GM12892 (cell line): ENCODE measurements at regions not wholly inside any gene's neighbourhood (a gene's known extent, or its start where the extent isn't known, plus 50 kb on each side); places are given as distances from the start of the nearest gene placed in this dataset.

Experiments used
- POLR2A ChIP-seq: IDR thresholded peaks from 2 replicates; pipeline ENCODE4 v1.6.1; 2011; ENCODE audit warnings: low read depth, low read length, control low read depth
- POLR2AphosphoS5 ChIP-seq: IDR thresholded peaks from 2 replicates; pipeline ENCODE4 v1.6.1; 2011; ENCODE audit warnings: low read depth, low read length, control low read depth
- TAF1 ChIP-seq: IDR thresholded peaks from 2 replicates; pipeline ENCODE4 v1.6.1; 2011; ENCODE audit warnings: low read depth, mild to moderate bottlenecking, control low read depth, low read length, borderline replicate concordance

- TF ChIP-seq POLR2AphosphoS5 (no peak), POLR2A (no peak), TAF1 (no peak)
Observed at GRCh38 chr19:28577666-28578065, 635.3 kb downstream of the UQCRFS1 start.
